Right lobe of liver (tissue), 4 donors: ENCODE measurements at regions not wholly inside any gene's neighbourhood (a gene's known extent, or its start where the extent isn't known, plus 50 kb on each side); places are given as distances from the start of the nearest gene placed in this dataset.

ENCODE experiments used
- POLR2A ChIP-seq: fragments of 450-650 bp; IDR thresholded peaks from one replicate; pipeline ENCODE4 v1.6.1; 2017; ENCODE audit warnings: antibody characterized with exemption, mild to moderate bottlenecking
- TF ChIP-seq, protein P1 (sequence below), 4 donors: fragments of 200-600 bp in 3 of 4; fragments of 450-650 bp in 1 of 4; IDR thresholded peaks; one replicate each; pipeline versions ENCODE4 v1.5.1 to v1.8.0; 2016 to 2022; ENCODE audit warnings: antibody characterized with exemption in 4 of 4, mild to moderate bottlenecking in 2 of 4
- donor health status: DM: no; HTN: no; CAD: no.
- donor health status: DM: no; HTN: no; CAD: no.
- donor health status: DM: no; HTN: yes; CAD: no.

DNA sequence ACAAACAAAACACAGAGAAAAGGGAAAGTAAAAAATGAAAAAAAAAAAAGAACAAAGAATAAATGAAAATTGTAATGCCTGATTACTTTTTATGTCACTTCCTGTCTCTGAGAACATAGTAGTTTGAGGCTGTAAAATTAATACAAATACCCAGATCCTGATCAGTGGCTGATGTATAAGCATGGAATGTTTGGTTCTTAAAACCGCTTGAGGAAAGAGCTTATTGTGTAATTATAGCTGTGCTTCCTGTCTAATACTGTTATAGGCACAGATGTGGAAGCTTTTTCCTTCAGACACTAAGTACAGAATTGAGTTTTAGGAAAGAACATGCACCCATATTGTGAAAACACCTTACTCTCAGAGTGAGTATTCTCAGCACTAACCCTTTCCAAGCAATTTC, 86.9 kb downstream of the AVPR1A start:
- no peak for TF ChIP-seq POLR2A
- TF ChIP-seq, protein P1, sequence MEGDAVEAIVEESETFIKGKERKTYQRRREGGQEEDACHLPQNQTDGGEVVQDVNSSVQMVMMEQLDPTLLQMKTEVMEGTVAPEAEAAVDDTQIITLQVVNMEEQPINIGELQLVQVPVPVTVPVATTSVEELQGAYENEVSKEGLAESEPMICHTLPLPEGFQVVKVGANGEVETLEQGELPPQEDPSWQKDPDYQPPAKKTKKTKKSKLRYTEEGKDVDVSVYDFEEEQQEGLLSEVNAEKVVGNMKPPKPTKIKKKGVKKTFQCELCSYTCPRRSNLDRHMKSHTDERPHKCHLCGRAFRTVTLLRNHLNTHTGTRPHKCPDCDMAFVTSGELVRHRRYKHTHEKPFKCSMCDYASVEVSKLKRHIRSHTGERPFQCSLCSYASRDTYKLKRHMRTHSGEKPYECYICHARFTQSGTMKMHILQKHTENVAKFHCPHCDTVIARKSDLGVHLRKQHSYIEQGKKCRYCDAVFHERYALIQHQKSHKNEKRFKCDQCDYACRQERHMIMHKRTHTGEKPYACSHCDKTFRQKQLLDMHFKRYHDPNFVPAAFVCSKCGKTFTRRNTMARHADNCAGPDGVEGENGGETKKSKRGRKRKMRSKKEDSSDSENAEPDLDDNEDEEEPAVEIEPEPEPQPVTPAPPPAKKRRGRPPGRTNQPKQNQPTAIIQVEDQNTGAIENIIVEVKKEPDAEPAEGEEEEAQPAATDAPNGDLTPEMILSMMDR (IDR thresholded peaks at IDR 0.05): no peak
